WI38 (cell line): ENCODE measurements at regions not wholly inside any gene's neighbourhood (a gene's known extent, or its start where the extent isn't known, plus 50 kb on each side); places are given as distances from the start of the nearest gene placed in this dataset.
"Not testable (repeated sequence)": the region's sequence is repeated elsewhere in the genome, so short reads cannot be mapped to it uniquely, and the experiment has no call there.

Source experiments
- H3K4me3 ChIP-seq: 2 replicates; pipeline ENCODE4 v1.5.1; 2011; ENCODE audit warnings: low read depth, mild to moderate bottlenecking, control low read depth, low read length
- TF ChIP-seq, protein P1 (sequence below): IDR thresholded peaks from 2 replicates; pipeline ENCODE4 v1.5.1; 2012; ENCODE audit warnings: low read depth, mild to moderate bottlenecking, control low read depth, low read length

- no peak overlapping the region for H3K4me3 ChIP-seq
- TF ChIP-seq, protein P1, sequence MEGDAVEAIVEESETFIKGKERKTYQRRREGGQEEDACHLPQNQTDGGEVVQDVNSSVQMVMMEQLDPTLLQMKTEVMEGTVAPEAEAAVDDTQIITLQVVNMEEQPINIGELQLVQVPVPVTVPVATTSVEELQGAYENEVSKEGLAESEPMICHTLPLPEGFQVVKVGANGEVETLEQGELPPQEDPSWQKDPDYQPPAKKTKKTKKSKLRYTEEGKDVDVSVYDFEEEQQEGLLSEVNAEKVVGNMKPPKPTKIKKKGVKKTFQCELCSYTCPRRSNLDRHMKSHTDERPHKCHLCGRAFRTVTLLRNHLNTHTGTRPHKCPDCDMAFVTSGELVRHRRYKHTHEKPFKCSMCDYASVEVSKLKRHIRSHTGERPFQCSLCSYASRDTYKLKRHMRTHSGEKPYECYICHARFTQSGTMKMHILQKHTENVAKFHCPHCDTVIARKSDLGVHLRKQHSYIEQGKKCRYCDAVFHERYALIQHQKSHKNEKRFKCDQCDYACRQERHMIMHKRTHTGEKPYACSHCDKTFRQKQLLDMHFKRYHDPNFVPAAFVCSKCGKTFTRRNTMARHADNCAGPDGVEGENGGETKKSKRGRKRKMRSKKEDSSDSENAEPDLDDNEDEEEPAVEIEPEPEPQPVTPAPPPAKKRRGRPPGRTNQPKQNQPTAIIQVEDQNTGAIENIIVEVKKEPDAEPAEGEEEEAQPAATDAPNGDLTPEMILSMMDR: no peak
These were observed 222.1 kb upstream of the OBI1 start for GRCh38 chr13:78881054-78881453.

GRCh38 chr13:78876915-78877549 lies 218.1 kb upstream of the OBI1 start:
- no peak overlapping the region for H3K4me3 ChIP-seq
- TF ChIP-seq, protein P1: no peak

DNA sequence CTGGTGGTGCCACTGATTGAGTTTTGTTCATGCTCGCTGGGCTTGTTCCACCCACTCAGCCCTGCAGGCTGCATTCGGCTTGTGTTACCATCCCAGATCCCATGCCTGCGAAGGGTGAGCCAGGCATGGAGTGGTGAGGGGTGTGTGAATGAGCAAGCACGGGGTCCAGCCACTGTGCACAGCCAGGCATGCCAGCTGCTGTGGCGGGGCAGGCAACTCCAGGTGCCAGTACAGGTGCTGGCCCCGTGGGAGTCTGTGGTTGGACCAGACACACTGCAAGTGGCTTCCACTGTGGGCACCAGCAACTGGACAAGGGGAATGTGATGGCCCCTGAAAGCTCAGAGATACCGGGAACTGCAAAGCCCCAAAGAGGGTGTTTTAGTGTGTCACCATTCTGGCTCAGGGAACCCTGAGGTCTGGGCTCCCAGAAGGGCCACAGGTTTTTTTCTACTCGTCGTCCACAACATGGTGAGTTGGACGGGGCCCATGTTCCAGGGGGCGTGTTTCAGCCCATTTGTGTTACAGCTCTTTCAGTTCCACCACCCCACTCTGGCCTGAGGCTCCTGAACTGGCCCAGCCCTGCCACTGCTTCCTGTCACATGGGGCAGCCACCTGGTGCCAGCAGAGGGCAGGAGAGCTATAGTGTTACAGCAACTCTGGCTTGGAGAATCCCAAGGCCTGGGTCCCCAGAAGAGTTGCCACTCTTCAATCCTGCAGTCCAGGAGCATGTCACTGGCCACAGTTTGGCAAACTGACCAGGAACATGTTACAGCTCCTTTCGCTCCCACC lies 217.0 kb upstream of the OBI1 start:
- TF ChIP-seq, protein P1: no peak
- no peak overlapping the region for H3K4me3 ChIP-seq

DNA sequence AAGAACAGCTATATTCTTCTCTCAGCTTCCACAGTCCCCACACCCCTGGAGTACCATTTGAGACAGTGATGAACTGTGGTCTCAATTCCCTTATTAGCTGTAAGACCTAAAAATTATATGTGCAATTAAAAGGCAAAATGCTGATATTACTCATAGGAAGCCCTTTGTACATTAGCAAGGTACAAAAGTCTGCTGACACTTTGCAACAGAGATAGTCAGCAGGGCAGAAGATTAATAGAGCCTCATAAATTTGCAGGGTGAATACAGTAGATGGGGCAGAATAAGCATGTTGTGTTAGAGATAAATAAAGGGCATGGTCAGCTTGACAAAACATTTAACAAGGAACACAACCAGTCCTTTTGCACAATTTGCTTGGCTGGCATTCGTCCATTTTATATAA lies 210.0 kb upstream of the OBI1 start:
- no peak overlapping the region for H3K4me3 ChIP-seq
- TF ChIP-seq, protein P1: no peak

DNA sequence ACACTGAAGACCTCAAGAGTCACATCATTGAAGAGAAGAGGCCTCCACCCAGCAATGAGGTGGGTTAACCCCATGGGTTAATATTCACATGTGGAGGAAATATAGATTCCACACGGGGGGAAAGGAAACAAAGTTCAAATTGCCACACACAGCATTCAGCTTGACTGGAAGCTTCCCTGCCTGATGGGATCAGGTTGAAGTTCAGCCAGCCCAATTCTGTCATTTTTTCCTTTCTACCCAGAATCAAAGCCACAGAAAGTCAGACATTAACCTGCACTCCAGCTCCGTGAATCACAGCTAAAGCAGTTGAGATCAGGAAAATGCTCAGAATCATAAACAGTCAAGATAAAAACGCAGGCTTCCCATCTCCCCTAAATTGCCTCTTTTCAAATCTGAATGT lies 208.7 kb upstream of the OBI1 start:
- TF ChIP-seq, protein P1: no peak
- no peak overlapping the region for H3K4me3 ChIP-seq

- H3K4me3 ChIP-seq: not testable (repeated sequence)
These were observed 207.1 kb upstream of the OBI1 start for GRCh38 chr13:78866076-78866475.

DNA sequence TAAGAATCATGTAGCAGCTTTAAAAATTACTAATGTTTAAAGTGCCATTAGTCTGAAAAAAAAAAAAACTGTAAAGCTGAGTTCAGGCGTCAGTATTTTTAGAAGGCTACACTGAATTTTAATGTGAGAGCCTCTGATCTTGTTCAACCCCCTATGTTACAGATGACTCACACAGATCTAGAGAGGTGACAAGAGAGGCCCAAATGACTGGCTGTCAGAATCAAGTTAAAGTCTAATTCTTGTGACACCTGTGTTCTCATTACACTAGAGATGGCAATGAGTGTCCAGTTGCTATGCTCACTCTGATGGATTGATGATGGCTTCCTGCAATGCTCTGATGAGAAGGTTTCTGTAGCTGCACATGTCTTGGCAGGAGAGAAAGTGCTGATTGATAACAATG lies 203.5 kb upstream of the OBI1 start:
- no peak overlapping the region for H3K4me3 ChIP-seq
- TF ChIP-seq, protein P1: no peak
